Thymus (tissue), 11 donors: ENCODE measurements at regions not wholly inside any gene's neighbourhood (a gene's known extent, or its start where the extent isn't known, plus 50 kb on each side); places are given as distances from the start of the nearest gene placed in this dataset.
"Not testable (repeated sequence)": the region's sequence is repeated elsewhere in the genome, so short reads cannot be mapped to it uniquely, and the experiment has no call there.

Source experiments
- DNase-seq, 9 donors: peaks; one replicate each; pipeline ENCODE4 v3.0.0-alpha.2; 2013; ENCODE audit warnings: low spot score in 9 of 9, low read depth in 6 of 9, missing footprints in 1 of 9
- H3K27ac ChIP-seq, 2 donors: one replicate each; pipeline ENCODE4 v1.5.1; 2013; ENCODE audit warnings: control low read depth in 1 of 2, low read depth in 1 of 2, low read length in 1 of 2, mild to moderate bottlenecking in 1 of 2, moderate library complexity in 1 of 2
- H3K27me3 ChIP-seq, 2 donors: one replicate each; pipeline ENCODE4 v1.5.1; 2013; ENCODE audit warnings: low read length in 1 of 2; ENCODE audit not compliant: control insufficient read depth in 2 of 2, insufficient read depth in 1 of 2
- H3K36me3 ChIP-seq, 2 donors: one replicate each; pipeline ENCODE4 v1.5.1; 2013; ENCODE audit warnings: low read length in 1 of 2, mild to moderate bottlenecking in 1 of 2, moderate library complexity in 1 of 2; ENCODE audit not compliant: control insufficient read depth in 2 of 2, insufficient read depth in 2 of 2
- H3K4me1 ChIP-seq, 2 donors: one replicate each; pipeline ENCODE4 v1.5.1; 2013; ENCODE audit warnings: low read length in 2 of 2; ENCODE audit not compliant: control insufficient read depth in 2 of 2, insufficient read depth in 2 of 2
- H3K4me3 ChIP-seq, 2 donors: one replicate each; pipeline ENCODE4 v1.5.1; 2013; ENCODE audit warnings: low read length in 2 of 2, control low read depth in 1 of 2, mild to moderate bottlenecking in 1 of 2
- H3K9me3 ChIP-seq, 2 donors: one replicate each; pipeline ENCODE4 v1.5.1; 2013; ENCODE audit warnings: low read length in 1 of 2, mild to moderate bottlenecking in 1 of 2; ENCODE audit not compliant: control insufficient read depth in 2 of 2, insufficient read depth in 1 of 2
- WGBS: extraction: QIAGEN DNeasy Blood & Tissue Kit; methylation state at CpG from one replicate; pipeline ENCODE4 v1.1.7; 2013; 5-methylcytosine and 5-hydroxymethylcytosine counted together
- donor health status: healthy.

DNA sequence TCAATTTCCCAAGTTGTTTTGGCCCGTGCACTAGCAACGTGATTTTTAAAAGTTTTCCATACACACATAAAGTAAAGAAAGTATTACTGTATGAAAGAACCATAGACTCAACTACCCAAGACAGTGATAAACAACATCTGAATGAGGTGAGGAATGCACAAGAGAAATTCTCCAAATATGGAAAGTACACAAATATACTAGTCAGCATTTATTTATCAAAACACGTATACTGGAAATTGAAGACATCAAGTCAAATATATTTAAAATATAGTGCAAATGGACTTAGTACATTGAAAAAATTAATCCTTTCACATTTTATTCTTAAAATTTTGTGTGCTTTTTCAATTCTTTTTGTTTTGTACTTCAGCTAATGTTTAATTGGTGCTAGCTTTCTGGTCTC is 143.6 kb downstream of the ARL4A start:
- Histone ChIP-seq H3K4me1 (no peaks in the 10 kb centered on the region), H3K9me3 (peaks cover 0 to 8% of the 10 kb centered on the region in 2 donors), H3K4me3 (no peak overlapping the region), H3K27me3 (no peaks in the 10 kb centered on the region), H3K27ac (no peak overlapping the region), H3K36me3 (no peaks in the 10 kb centered on the region)
- no peak for DNase-seq
- WGBS = 96% methylated on average over 3 of the region's 3 CpGs

DNA sequence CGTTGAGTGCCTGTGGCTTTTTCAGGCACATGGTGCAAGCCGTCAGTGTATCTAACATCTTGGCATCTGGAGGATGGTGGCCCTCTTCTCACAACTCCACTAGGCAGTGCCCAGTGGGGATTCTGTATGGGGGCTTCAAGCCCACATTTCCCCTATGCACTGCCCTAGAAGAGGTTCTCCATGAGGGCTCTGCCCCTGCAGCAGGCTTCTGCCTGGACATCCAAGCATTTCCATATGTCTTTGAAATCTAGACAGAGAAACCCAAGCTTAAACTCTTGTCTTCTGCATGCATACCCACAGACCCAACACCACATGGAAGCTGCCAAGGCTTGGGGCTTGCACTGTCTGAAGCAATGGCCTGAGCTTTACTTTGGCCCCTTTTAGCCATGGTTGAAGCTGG is 146.4 kb downstream of the ARL4A start:
- Histone ChIP-seq H3K4me3 (no peak overlapping the region), H3K9me3 (peaks cover 0 to 8% of the 10 kb centered on the region in 2 donors), H3K27me3 (no peaks in the 10 kb centered on the region), H3K36me3 (no peaks in the 10 kb centered on the region), H3K27ac (no peak overlapping the region), H3K4me1 (no peaks in the 10 kb centered on the region)
- 100% methylated on average over 2 of the region's 2 CpGs for WGBS
- DNase-seq = no peak

DNA sequence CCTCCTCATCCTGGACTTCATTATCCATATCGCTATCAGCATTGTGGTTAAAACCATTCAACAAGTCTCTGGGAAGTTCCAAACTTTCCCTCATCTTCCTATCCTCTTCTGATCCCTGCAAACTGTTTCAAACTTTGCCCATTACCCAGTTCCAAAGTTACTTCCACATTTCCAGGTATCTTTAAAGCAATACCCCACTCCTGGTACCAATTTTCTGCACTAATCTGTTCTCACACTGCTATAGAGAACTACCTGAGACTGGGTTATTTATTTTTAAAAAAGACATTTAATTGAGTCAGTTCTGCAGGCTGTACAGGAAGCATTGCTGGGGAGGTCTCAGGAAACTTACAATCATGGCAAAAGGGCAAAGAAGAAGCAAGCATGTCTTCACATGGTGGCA is 147.3 kb downstream of the ARL4A start:
- Histone ChIP-seq H3K36me3 (no peaks in the 10 kb centered on the region), H3K9me3 (peaks cover 0 to 12% of the 10 kb centered on the region in 2 donors), H3K27ac (no peak overlapping the region), H3K4me1 (no peaks in the 10 kb centered on the region), H3K4me3 (no peak overlapping the region), H3K27me3 (no peaks in the 10 kb centered on the region)
- 92% methylated on average over 1 of the region's 1 CpG for WGBS
- no peak for DNase-seq

DNA sequence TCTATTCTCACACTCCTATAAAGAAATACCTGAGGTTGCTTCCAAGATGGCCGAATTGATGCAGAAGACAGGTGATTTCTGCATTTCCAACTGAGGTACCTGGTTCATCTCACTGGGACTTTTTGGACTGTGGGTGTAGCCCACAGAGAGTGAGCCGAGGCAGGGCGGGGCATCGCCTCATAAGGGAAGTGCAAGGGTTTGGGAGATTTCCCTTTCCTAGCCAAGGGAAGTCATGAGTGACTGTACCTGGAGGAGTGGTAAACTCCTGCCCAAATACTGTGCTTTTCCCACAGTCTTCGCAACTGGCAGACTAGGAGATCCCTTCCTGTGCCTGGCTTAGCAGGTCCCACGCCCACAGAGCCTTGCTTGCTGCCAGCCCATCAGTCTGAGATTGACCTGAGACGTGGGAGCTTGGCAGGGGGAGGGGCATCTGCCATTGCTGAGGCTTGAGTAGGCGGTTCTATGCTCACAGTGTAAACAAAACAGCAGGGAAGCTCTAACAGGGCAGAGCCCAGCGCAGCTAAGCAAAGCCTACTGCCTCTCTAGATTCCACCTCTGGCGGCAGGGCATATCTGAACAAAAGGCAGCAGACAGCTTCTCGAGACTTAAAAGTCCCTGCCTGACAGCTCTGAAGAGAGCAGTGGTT is 152.2 kb downstream of the ARL4A start:
- WGBS = 92% methylated on average over 11 of the region's 11 CpGs
- no peak overlapping the region for H3K27ac ChIP-seq
- H3K27me3 ChIP-seq = no peaks in the 10 kb centered on the region
- no peaks in the 10 kb centered on the region for H3K4me1 ChIP-seq
- H3K9me3 ChIP-seq = peaks cover 0 to 6% of the 10 kb centered on the region in 2 donors
- H3K36me3 ChIP-seq = no peaks in the 10 kb centered on the region
- H3K4me3 ChIP-seq = no peak overlapping the region
- no peak for DNase-seq

DNA sequence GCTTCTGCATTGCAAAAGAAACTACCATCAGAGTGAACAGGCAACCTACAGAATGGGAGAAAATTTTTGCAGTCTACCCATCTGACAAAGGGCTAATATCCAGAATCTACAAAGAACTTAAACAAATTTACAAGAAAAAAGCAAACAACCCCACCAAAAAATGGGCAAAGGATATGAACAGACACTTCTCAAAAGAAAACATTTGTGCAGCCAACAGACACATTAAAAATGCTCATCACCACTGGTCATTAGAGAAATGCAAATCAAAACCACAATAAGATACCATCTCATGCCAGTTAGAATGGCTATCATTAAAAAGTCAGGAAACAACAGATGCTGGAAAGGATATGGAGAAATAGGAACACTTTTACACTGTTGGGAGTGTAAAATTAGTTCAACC is 157.3 kb downstream of the ARL4A start:
- H3K27ac ChIP-seq, H3K27me3 ChIP-seq, H3K4me1 ChIP-seq, H3K4me3 ChIP-seq, DNase-seq, H3K9me3 ChIP-seq, H3K36me3 ChIP-seq: not testable (repeated sequence)

DNA sequence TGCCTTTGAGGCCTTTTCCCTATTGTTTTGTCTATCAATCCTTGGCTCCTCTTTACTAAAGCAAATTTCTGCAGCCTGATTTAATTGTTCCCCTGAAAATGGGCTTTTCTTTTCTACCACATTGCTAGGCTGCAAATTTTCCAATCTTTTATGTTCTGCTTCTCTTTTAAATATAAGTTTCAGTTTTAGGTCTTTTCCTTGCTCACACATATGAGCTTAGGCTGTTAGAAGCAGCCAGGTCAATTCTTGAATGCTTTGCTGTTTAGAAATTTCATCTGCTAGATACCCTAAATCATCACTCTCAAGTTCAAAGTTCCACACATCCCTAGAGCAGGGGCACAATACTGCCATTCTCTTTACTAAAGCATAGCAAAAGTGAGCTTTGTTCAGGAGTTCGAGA is 159.6 kb downstream of the ARL4A start:
- no peak overlapping the region for H3K4me3 ChIP-seq
- WGBS = 94% methylated on average over 1 of the region's 1 CpG
- no peak for DNase-seq
- H3K27ac ChIP-seq = no peak overlapping the region
- H3K4me1 ChIP-seq = no peaks in the 10 kb centered on the region
- peaks cover 0 to 7% of the 10 kb centered on the region in 2 donors for H3K9me3 ChIP-seq
- H3K36me3 ChIP-seq = no peaks in the 10 kb centered on the region
- no peaks in the 10 kb centered on the region for H3K27me3 ChIP-seq

DNA sequence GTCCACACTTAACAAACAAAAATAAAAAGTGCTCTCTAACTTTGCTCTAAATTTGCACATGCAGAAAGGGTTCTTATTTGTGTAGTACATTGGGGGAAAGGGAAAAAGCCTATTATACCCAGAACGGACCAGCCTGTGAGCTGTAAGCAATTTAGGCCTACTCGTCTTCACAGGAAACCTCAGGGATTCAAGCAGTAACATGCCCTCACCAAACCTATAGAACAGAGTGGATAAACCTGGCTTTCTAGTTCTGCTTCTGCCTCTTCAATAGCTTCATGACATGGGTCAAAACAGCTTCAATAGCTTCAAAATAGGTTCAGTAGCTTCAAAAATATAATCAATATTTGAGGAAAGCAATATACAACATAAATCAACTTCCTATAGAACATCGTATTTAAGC is 163.7 kb downstream of the ARL4A start:
- H3K4me1 ChIP-seq = no peaks in the 10 kb centered on the region
- H3K36me3 ChIP-seq = no peaks in the 10 kb centered on the region
- DNase-seq = no peak
- H3K27me3 ChIP-seq = no peaks in the 10 kb centered on the region
- peaks cover 0 to 6% of the 10 kb centered on the region in 2 donors for H3K9me3 ChIP-seq
- H3K4me3 ChIP-seq = no peak overlapping the region
- H3K27ac ChIP-seq = no peak overlapping the region
- WGBS = 93% methylated on average over 3 of the region's 3 CpGs

DNA sequence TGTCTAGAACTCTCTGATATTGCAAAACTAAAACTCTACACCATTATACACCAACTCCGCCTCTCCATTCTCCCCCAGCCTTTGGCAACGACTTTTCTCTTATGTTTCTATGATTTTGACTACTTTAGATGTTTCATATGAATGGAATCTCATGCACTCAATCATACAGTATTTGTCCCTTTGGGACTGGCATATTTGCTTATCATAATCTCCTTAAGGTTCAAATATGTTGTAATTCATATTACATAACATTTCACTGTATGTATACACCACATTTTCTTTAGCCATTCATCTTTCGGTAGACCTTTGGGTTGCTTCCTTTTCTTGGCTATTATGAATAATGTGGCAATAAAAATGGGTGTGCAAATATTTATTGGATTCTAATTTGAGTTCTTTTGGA is 164.4 kb downstream of the ARL4A start:
- Histone ChIP-seq H3K27me3 (no peaks in the 10 kb centered on the region), H3K36me3 (no peaks in the 10 kb centered on the region), H3K4me3 (no peak overlapping the region), H3K9me3 (no peaks in the 10 kb centered on the region), H3K4me1 (no peaks in the 10 kb centered on the region), H3K27ac (no peak overlapping the region)
- DNase-seq = no peak
- 93% methylated on average over 3 of the region's 3 CpGs for WGBS

DNA sequence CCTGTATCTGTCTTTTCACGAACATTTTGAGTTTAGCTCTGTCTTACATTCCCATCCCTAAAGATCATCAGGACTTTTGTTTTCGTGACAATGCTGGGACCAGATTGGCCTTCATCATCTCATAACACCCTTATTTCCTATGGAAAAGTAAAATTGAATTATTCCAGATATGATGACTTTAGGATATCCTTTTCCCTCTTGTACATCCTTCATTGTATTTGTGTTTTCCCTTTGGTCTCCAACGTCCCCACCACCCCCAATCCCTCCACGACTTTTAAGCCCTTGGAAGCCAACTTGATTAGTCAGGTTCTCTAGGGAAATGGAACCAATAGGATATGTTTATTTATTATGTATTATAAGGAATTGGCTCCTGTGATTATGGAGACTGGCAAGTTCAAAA is 167.6 kb downstream of the ARL4A start:
- 91% methylated on average over 4 of the region's 4 CpGs for WGBS
- Histone ChIP-seq H3K27me3 (no peaks in the 10 kb centered on the region), H3K4me1 (no peaks in the 10 kb centered on the region), H3K36me3 (no peaks in the 10 kb centered on the region), H3K4me3 (no peak overlapping the region), H3K27ac (no peak overlapping the region), H3K9me3 (no peaks in the 10 kb centered on the region)
- no peak for DNase-seq

DNA sequence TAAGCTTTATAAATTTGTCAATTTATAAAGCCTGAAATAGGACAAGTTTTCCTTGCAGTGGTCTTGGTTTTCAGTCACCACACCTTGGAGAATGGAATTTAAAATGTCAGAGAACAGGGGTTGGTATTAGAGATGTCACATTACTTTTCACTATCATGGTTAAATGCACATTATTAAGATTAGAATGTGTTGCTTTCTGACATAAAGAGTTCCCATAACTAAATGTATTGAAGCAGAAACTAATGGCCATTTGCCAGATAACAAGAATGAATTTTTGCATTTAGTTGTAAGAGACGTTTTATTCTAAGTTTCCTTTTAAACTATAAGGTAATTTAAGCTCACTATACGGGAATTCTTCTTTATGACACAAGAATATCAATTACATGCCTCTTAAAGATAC is 172.3 kb downstream of the ARL4A start:
- H3K36me3 ChIP-seq = no peaks in the 10 kb centered on the region
- no peaks in the 10 kb centered on the region for H3K4me1 ChIP-seq
- WGBS = 82% methylated on average over 2 of the region's 2 CpGs
- H3K27ac ChIP-seq = no peak overlapping the region
- H3K27me3 ChIP-seq = no peaks in the 10 kb centered on the region
- H3K9me3 ChIP-seq = peaks cover 0 to 10% of the 10 kb centered on the region in 2 donors
- no peak for DNase-seq
- no peak overlapping the region for H3K4me3 ChIP-seq
